OCI-M1 (cell line): ENCODE measurements at regions not wholly inside any gene's neighbourhood (a gene's known extent, or its start where the extent isn't known, plus 50 kb on each side); places are given as distances from the start of the nearest gene placed in this dataset.
"Not testable (repeated sequence)": the region's sequence is repeated elsewhere in the genome, so short reads cannot be mapped to it uniquely, and the experiment has no call there.

Experiments used
- DNase-seq: peaks from one replicate; lab custom pipeline; 2025; lab: John Stamatoyannopoulos, UW

GRCh38 chr2:17460371-17461086 lies 57.7 kb downstream of the RAD51AP2 start:
- no peak for DNase-seq

- no peak for DNase-seq
Measured at GRCh38 chr2:17455343-17455742, 62.9 kb downstream of the RAD51AP2 start.

- DNase-seq: not testable (repeated sequence)
Measured at GRCh38 chr2:17446191-17446590, 72.0 kb downstream of the RAD51AP2 start.

- DNase-seq: no peak
Measured at GRCh38 chr2:17445744-17446143, 72.5 kb downstream of the RAD51AP2 start.

GRCh38 chr2:17442334-17442733 lies 75.9 kb downstream of the RAD51AP2 start:
- DNase-seq: no peak

- DNase-seq: no peak
Measured at GRCh38 chr2:17441790-17442189, 76.5 kb downstream of the RAD51AP2 start.

- peak; percentile 4 for DNase-seq
Measured at GRCh38 chr2:17441055-17441771, 77.0 kb downstream of the RAD51AP2 start.

GRCh38 chr2:17430326-17430725 lies 87.9 kb downstream of the RAD51AP2 start:
- DNase-seq: no peak

- no peak for DNase-seq
Measured at GRCh38 chr2:17429130-17429529, 89.1 kb downstream of the RAD51AP2 start.

GRCh38 chr2:17427401-17427800 lies 90.8 kb downstream of the RAD51AP2 start:
- DNase-seq: no peak

- DNase-seq: no peak
Measured at GRCh38 chr2:17426743-17427142, 91.5 kb downstream of the RAD51AP2 start.

- no peak for DNase-seq
Measured at GRCh38 chr2:17422061-17422460, 96.2 kb downstream of the RAD51AP2 start.

- no peak for DNase-seq
Measured at GRCh38 chr2:17416884-17417391, 101.3 kb downstream of the RAD51AP2 start.

- no peak for DNase-seq
Measured at GRCh38 chr2:17413036-17413435, 105.2 kb downstream of the RAD51AP2 start.

- no peak for DNase-seq
Measured at GRCh38 chr2:17401096-17401495, 117.1 kb downstream of the RAD51AP2 start.

- DNase-seq: peak; percentile 48
Measured at GRCh38 chr2:17398770-17399169, 119.5 kb downstream of the RAD51AP2 start.

GRCh38 chr2:17388798-17389197 lies 129.4 kb downstream of the RAD51AP2 start:
- no peak for DNase-seq

GRCh38 chr2:17387591-17387990 lies 130.6 kb downstream of the RAD51AP2 start:
- DNase-seq: no peak

- DNase-seq: no peak
Measured at GRCh38 chr2:17386771-17387170, 131.5 kb downstream of the RAD51AP2 start.

GRCh38 chr2:17380003-17380402 lies 138.2 kb downstream of the RAD51AP2 start:
- DNase-seq: no peak

GRCh38 chr2:17375262-17375661 lies 143.0 kb downstream of the RAD51AP2 start:
- DNase-seq: no peak

- DNase-seq: peak; percentile 28
Measured at GRCh38 chr2:17373741-17374140, 144.5 kb downstream of the RAD51AP2 start.

- no peak for DNase-seq
Measured at GRCh38 chr2:17373041-17373440, 145.2 kb downstream of the RAD51AP2 start.
